Gastrocnemius medialis (tissue), 4 donors: ENCODE measurements at regions not wholly inside any gene's neighbourhood (a gene's known extent, or its start where the extent isn't known, plus 50 kb on each side); places are given as distances from the start of the nearest gene placed in this dataset.

Source experiments
- ATAC-seq, 2 donors: fragments of 150-250 bp; one replicate each; pipeline ENCODE4 v1.9.1; 2016
- DNase-seq, 2 donors: peaks; one replicate each; pipeline ENCODE4 v3.0.0-alpha.2; 2019
- H3K27ac ChIP-seq, 4 donors: fragments of 200-600 bp; sonication (generic); 1 replicate in 1 of 4; 2 replicates in 3 of 4; pipeline ENCODE4 v1.5.1; 2016 to 2018; ENCODE audit warnings: mild to moderate bottlenecking in 2 of 4, moderate library complexity in 1 of 4
- H3K27me3 ChIP-seq, 3 donors: fragments of 200-600 bp; sonication (generic) in 2 of 3; 1 replicate in 1 of 3; 2 replicates in 2 of 3; pipeline versions ENCODE4 v1.5.1 to v1.6.0; 2016 to 2019; ENCODE audit warnings: mild to moderate bottlenecking in 1 of 3, moderate library complexity in 1 of 3
- H3K36me3 ChIP-seq, 2 donors: fragments of 200-600 bp; sonication (generic) in 1 of 2; one replicate each; pipeline ENCODE4 v1.5.1; 2017 to 2018
- H3K4me1 ChIP-seq, 2 donors: fragments of 200-600 bp; sonication (generic) in 1 of 2; one replicate each; pipeline ENCODE4 v1.5.1; 2016 to 2017; ENCODE audit warnings: mild to moderate bottlenecking in 2 of 2
- H3K4me3 ChIP-seq, 4 donors: fragments of 200-600 bp; sonication (generic) in 3 of 4; 1 replicate in 1 of 4; 2 replicates in 3 of 4; pipeline ENCODE4 v1.5.1; 2016 to 2019; ENCODE audit warnings: mild to moderate bottlenecking in 2 of 4
- H3K9me3 ChIP-seq, 3 donors: fragments of 200-600 bp; sonication (generic) in 2 of 3; 1 replicate in 1 of 3; 2 replicates in 2 of 3; pipeline ENCODE4 v1.5.1; 2016 to 2019
- POLR2A ChIP-seq, 2 donors: fragments of 450-650 bp; IDR thresholded peaks; one replicate each; pipeline ENCODE4 v1.6.1; 2017; ENCODE audit warnings: antibody characterized with exemption in 2 of 2, mild to moderate bottlenecking in 2 of 2, moderate library complexity in 2 of 2
- in situ Hi-C, 4 donors: fragments of 200-750 bp; cut with MboI; loops; one replicate each; pipeline versions ENCODE4 v1.15.0 to v1.8.0; 2017; ENCODE audit warnings: low sequenced_read_pairs in 4 of 4
- intact Hi-C: fragments of 100-400 bp; cut with DNase I; formaldehyde crosslinking; loops from one replicate; pipeline ENCODE4 v1.15.1; 2023; ENCODE audit warnings: low total_unique reads
- TF ChIP-seq, protein P1 (sequence below), 5 experiments: fragments of 450-650 bp in 3 of 5; fragments of 200-600 bp in 2 of 5; sonication (generic) in 2 of 5; IDR thresholded peaks in 4 of 5; conservative IDR thresholded peaks in 1 of 5; 1 replicate in 4 of 5; 2 replicates in 1 of 5; pipeline ENCODE4 v1.5.1; 2016 to 2019; ENCODE audit warnings: antibody characterized with exemption in 5 of 5, mild to moderate bottlenecking in 3 of 5, moderate library complexity in 3 of 5

DNA sequence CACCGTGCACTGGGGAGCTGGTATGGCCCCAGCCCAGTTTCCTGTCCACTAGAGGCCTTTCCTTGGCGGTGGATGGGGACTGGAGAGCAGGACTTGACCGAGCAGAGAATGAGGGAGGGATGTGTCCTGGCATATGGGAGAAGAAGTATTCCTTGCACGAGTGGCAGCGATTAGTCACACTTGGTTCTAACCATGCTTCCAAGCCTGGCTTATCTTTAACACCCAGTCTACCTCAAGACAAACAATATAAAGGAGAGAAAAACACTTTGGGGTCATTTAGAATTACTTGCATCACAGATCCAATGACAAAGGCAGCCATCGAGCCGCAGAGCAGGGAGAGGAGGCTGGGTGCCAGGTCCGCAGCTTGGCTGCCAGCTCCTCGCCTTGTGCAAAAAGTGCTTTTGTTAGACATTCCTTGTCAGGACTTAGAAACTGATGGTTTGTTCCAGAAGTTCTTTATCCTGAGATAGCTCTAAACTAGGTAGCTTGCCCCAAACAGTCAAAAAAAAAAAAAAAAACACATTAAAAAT lies 214.9 kb upstream of the GMDS start:
- intact Hi-C loops (no loop called here), in situ Hi-C loops (no loop called here)
- Histone ChIP-seq H3K9me3 (no peaks in the 10 kb centered on the region), H3K36me3 (no peaks in the 10 kb centered on the region), H3K4me1 (no peaks in the 10 kb centered on the region), H3K4me3 (no peak overlapping the region), H3K27ac (no peak overlapping the region), H3K27me3 (no peaks in the 10 kb centered on the region)
- ATAC-seq (no peak), DNase-seq (no peak)
- no peak for TF ChIP-seq POLR2A (IDR thresholded peaks at IDR 0.05)
- TF ChIP-seq, protein P1, sequence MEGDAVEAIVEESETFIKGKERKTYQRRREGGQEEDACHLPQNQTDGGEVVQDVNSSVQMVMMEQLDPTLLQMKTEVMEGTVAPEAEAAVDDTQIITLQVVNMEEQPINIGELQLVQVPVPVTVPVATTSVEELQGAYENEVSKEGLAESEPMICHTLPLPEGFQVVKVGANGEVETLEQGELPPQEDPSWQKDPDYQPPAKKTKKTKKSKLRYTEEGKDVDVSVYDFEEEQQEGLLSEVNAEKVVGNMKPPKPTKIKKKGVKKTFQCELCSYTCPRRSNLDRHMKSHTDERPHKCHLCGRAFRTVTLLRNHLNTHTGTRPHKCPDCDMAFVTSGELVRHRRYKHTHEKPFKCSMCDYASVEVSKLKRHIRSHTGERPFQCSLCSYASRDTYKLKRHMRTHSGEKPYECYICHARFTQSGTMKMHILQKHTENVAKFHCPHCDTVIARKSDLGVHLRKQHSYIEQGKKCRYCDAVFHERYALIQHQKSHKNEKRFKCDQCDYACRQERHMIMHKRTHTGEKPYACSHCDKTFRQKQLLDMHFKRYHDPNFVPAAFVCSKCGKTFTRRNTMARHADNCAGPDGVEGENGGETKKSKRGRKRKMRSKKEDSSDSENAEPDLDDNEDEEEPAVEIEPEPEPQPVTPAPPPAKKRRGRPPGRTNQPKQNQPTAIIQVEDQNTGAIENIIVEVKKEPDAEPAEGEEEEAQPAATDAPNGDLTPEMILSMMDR (IDR thresholded peaks at IDR 0.05 in 4 of 5, conservative IDR thresholded peaks at IDR 0.05 in 1 of 5), result no peak

DNA sequence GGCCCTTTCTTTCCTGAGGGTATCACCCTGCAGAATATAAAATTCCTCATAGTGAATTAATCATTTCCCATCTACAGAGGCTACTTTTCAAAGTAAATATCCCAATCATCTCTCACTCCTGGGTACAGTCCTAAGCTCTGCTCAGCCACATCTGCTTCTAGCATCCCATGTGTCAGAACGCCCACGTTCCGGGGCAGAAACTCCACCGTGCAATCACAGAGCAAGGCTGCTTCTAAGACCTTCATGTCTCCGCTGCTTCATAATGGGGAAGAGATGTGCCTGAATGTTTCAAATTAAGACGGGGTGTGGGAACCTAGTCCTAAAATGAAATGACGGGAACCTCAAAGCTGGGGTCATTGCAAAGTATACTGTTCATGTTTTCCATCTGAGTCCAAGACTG lies 208.8 kb upstream of the GMDS start:
- ATAC-seq (no peak), DNase-seq (no peak)
- Histone ChIP-seq H3K27me3 (no peaks in the 10 kb centered on the region), H3K9me3 (no peaks in the 10 kb centered on the region), H3K27ac (no peak overlapping the region), H3K4me1 (peaks cover 4 to 7% of the 10 kb centered on the region in 2 donors), H3K36me3 (no peaks in the 10 kb centered on the region), H3K4me3 (no peak overlapping the region)
- no peak for TF ChIP-seq POLR2A (IDR thresholded peaks at IDR 0.05)
- TF ChIP-seq, protein P1 (IDR thresholded peaks at IDR 0.05 in 4 of 5, conservative IDR thresholded peaks at IDR 0.05 in 1 of 5), result no peak
- in situ Hi-C loops (no loop called here), intact Hi-C loops (no loop called here)

DNA sequence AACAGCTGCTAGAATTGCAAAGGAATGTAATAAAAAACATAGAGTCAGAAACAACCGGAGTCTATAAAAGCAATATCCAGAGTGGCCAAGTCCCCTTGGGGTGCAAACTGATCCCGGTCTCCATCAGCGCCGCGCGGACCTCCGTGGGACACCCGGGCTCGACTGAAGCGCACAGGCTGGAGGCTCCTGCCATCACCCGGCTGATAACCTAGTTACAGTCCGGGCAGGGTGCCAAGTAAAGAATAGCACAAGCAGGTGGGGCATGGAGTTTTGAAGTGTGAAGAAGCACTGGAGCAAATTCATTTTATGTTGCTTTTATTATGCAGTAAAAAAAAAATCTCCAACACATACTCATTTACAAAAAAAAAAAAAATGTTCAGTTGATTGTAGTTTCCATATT lies 205.1 kb upstream of the GMDS start:
- Histone ChIP-seq H3K4me1 (peaks cover 4 to 7% of the 10 kb centered on the region in 2 donors), H3K27ac (no peak overlapping the region), H3K36me3 (no peaks in the 10 kb centered on the region), H3K27me3 (no peaks in the 10 kb centered on the region), H3K9me3 (no peaks in the 10 kb centered on the region), H3K4me3 (no peak overlapping the region)
- in situ Hi-C loops (no loop called here), intact Hi-C loops (loop anchor here (2.0 kb wide), 1 partner anchor 846 kb away; no protein-coding TSS in a partner anchor)
- ATAC-seq (peak; percentile 56 to 82), DNase-seq (peak; percentile 50 to 59)
- TF ChIP-seq POLR2A (IDR thresholded peaks at IDR 0.05), result no peak
- TF ChIP-seq, protein P1 (IDR thresholded peaks at IDR 0.05 in 4 of 5, conservative IDR thresholded peaks at IDR 0.05 in 1 of 5), result no peak

DNA sequence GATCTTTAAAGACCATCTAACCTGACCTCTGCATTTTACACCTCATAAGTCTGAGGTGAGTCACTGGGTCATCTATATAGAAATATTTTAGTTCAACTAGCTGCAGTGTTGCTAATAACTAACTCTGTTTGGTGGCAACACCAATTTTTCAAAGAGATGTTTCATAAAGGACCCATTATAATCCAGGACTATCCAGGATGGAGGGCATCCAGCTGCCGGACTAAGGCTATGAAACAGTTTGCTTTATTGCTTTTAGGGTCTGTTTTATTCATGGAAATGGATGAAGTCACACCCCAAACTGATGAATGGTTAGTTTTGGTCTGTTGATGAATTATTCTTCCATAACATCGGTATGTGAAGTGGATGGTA lies 204.2 kb upstream of the GMDS start:
- TF ChIP-seq, protein P1 (IDR thresholded peaks at IDR 0.05 in 4 of 5, conservative IDR thresholded peaks at IDR 0.05 in 1 of 5), result no peak
- no peak for TF ChIP-seq POLR2A (IDR thresholded peaks at IDR 0.05)
- no peak for ATAC-seq
- in situ Hi-C loops (no loop called here), intact Hi-C loops (loop anchor here (10.0 kb wide), 1 partner anchor 185 kb away; no protein-coding TSS in a partner anchor)
- H3K4me1 ChIP-seq, result peaks cover 4 to 7% of the 10 kb centered on the region in 2 donors
- no peaks in the 10 kb centered on the region for H3K27me3 ChIP-seq
- H3K9me3 ChIP-seq, result no peaks in the 10 kb centered on the region
- no peaks in the 10 kb centered on the region for H3K36me3 ChIP-seq
- no peak for DNase-seq
- H3K4me3 ChIP-seq, result no peak overlapping the region
- no peak overlapping the region for H3K27ac ChIP-seq
